Loucy (cell line): ENCODE measurements at regions not wholly inside any gene's neighbourhood (a gene's known extent, or its start where the extent isn't known, plus 50 kb on each side); places are given as distances from the start of the nearest gene placed in this dataset.
"Not testable (repeated sequence)": the region's sequence is repeated elsewhere in the genome, so short reads cannot be mapped to it uniquely, and the experiment has no call there.

Source experiments
- H2AFZ ChIP-seq: fragments of 200-600 bp; sonication (generic); 2 replicates; pipeline ENCODE4 v1.6.0; 2016; ENCODE audit warnings: antibody characterized with exemption, mild to moderate bottlenecking, low read length, moderate library complexity
- H3F3A ChIP-seq: fragments of 200-600 bp; 2 replicates; pipeline ENCODE4 v1.6.0; 2016; ENCODE audit warnings: antibody characterized with exemption, low read depth, mild to moderate bottlenecking
- H3K27me3 ChIP-seq: fragments of 200-600 bp; sonication (generic); 2 replicates; pipeline ENCODE4 v1.6.1; 2014; ENCODE audit warnings: low read length, mild to moderate bottlenecking; ENCODE audit not compliant: insufficient read depth, poor library complexity, severe bottlenecking
- H3K36me3 ChIP-seq: fragments of 200-600 bp; sonication (generic); 2 replicates; pipeline ENCODE4 v1.6.1; 2016; ENCODE audit warnings: low read length; ENCODE audit not compliant: insufficient read depth
- H3K4me1 ChIP-seq: fragments of 200-600 bp; sonication (generic); 2 replicates; pipeline ENCODE4 v1.5.1; 2014; ENCODE audit warnings: low read length, mild to moderate bottlenecking; ENCODE audit not compliant: insufficient read depth, poor library complexity, severe bottlenecking
- H3K4me2 ChIP-seq: fragments of 200-600 bp; sonication (generic); 2 replicates; pipeline ENCODE4 v1.6.0; 2014; ENCODE audit warnings: antibody characterized with exemption, low read length, low read depth, mild to moderate bottlenecking; ENCODE audit not compliant: poor library complexity, severe bottlenecking
- H3K4me3 ChIP-seq: fragments of 200-600 bp; sonication (generic); 2 replicates; pipeline ENCODE4 v1.5.1; 2014; ENCODE audit warnings: low read length, mild to moderate bottlenecking, mixed read lengths; ENCODE audit not compliant: poor library complexity, severe bottlenecking
- H3K79me2 ChIP-seq: fragments of 200-600 bp; sonication (generic); 2 replicates; pipeline ENCODE4 v1.6.1; 2014; ENCODE audit warnings: low read length; ENCODE audit not compliant: insufficient read depth
- H3K9ac ChIP-seq: fragments of 200-600 bp; sonication (generic); 2 replicates; pipeline ENCODE4 v1.6.0; 2014; ENCODE audit warnings: mild to moderate bottlenecking, low read depth, low read length, moderate library complexity; ENCODE audit not compliant: poor library complexity, severe bottlenecking
- H3K9me2 ChIP-seq: fragments of 200-600 bp; sonication (generic); replicated peaks from 2 replicates; pipeline ENCODE4 v1.6.1; 2016; ENCODE audit warnings: low read depth, low read length, mixed read lengths
- H3K9me3 ChIP-seq: fragments of 200-600 bp; sonication (generic); 2 replicates; pipeline ENCODE4 v1.6.1; 2014; ENCODE audit warnings: mild to moderate bottlenecking, antibody characterized with exemption, low read length, low read depth; ENCODE audit not compliant: insufficient read depth
- H4K20me1 ChIP-seq: fragments of 200-600 bp; sonication (generic); 2 replicates; pipeline ENCODE4 v1.6.0; 2014; ENCODE audit warnings: antibody characterized with exemption, low read length, mild to moderate bottlenecking; ENCODE audit not compliant: insufficient read depth, poor library complexity, severe bottlenecking
- CTCF ChIP-seq: fragments of 200-600 bp; sonication (generic); conservative IDR thresholded peaks from 2 replicates; pipeline ENCODE4 v1.5.1; 2014; ENCODE audit warnings: mild to moderate bottlenecking, antibody characterized with exemption, low read length
- EZH2phosphoT487 ChIP-seq: fragments of 200-600 bp; IDR thresholded peaks from 2 replicates; pipeline ENCODE4 v1.6.1; 2018; ENCODE audit warnings: antibody characterized with exemption, mild to moderate bottlenecking, moderate library complexity, borderline replicate concordance

- H3F3A ChIP-seq: no peaks in the 10 kb centered on the region
- H3K9me2 ChIP-seq: 0 out of 2 replicates have a peak, but pooled peaks cover 4% of the 10 kb centered on the region
- TF ChIP-seq CTCF (no peak), EZH2phosphoT487 (no peak)
- H4K20me1 ChIP-seq: no peaks in the 10 kb centered on the region
- no peaks in the 10 kb centered on the region for H3K27me3 ChIP-seq
- H3K4me2 ChIP-seq: no peak overlapping the region
- H2AFZ ChIP-seq: no peak overlapping the region
- H3K36me3 ChIP-seq: no peaks in the 10 kb centered on the region
- no peak overlapping the region for H3K4me3 ChIP-seq
- H3K9me3 ChIP-seq: no peaks in the 10 kb centered on the region
- H3K79me2 ChIP-seq: no peaks in the 10 kb centered on the region
- H3K4me1 ChIP-seq: no peaks in the 10 kb centered on the region
- H3K9ac ChIP-seq: no peak overlapping the region
Observed at GRCh38 chr4:38470735-38471262, 193.2 kb upstream of the KLF3 start.

GRCh38 chr4:38482696-38483095, 181.3 kb upstream of the KLF3 start:
- Histone ChIP-seq H3K27me3 (no peaks in the 10 kb centered on the region), H2AFZ (no peak overlapping the region), H3K4me2 (no peak overlapping the region), H3K4me1 (no peaks in the 10 kb centered on the region), H3K36me3 (no peaks in the 10 kb centered on the region), H4K20me1 (no peaks in the 10 kb centered on the region), H3K9me2 (no peaks in the 10 kb centered on the region), H3K4me3 (no peak overlapping the region), H3K9me3 (no peaks in the 10 kb centered on the region), H3K9ac (no peak overlapping the region), H3F3A (no peaks in the 10 kb centered on the region), H3K79me2 (no peaks in the 10 kb centered on the region)
- TF ChIP-seq EZH2phosphoT487 (no peak), CTCF (no peak)

GRCh38 chr4:38483628-38484027, 180.4 kb upstream of the KLF3 start:
- H3K4me3 ChIP-seq, H3K36me3 ChIP-seq, H3F3A ChIP-seq, H2AFZ ChIP-seq, H3K4me1 ChIP-seq, H3K9me2 ChIP-seq, H3K4me2 ChIP-seq, H3K9ac ChIP-seq, H3K79me2 ChIP-seq, H3K9me3 ChIP-seq, H4K20me1 ChIP-seq, H3K27me3 ChIP-seq: not testable (repeated sequence)
